ENCODE measurements at regions not wholly inside any gene's neighbourhood (a gene's known extent, or its start where the extent isn't known, plus 50 kb on each side); places are given as distances from the start of the nearest gene placed in this dataset.

DNA sequence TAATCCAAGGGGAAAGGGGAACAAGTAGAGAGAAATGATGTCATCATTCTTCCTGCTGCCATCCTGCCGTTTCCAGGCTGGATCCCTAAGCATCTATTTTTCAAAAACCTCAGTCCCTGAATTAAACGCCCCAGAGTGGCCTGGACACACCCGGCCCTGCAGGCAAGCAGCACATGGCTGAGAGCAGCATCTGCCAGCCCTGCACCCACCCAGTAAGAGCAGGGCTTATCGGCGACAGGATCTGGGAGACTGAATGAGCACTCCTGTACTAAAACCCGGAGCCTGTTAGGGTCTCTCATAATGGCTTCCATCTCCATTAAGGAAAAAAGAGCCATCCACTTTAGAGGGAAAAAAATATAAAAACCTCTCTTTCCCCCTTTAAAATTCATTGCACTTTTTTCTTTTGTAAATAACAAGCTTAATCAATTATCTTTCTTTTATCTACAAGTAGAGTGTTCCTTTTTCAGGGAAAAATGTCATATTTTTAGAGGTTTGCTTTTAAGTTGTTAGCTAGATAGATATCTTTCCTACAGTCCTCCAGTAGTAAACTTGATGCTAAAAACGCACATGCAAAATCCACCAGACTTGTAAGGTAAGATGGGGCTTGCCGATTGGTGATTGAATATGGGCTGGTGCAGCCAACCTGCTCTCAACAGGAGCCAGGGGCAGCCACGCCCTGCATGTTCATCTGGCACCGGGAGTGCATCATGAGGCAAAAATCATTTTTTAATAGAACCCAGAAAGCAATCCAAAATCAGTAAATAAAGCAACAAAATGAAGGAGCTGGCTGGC, 457.8 kb downstream of the EIPR1 start:
- H3K36me3 ChIP-seq (replicated peaks; ENCODE audit: insufficient read depth, low read length) = no peaks in the 10 kb centered on the region
- no peak overlapping the region for H2AFZ ChIP-seq (ENCODE audit: low read length)
- H3K4me1 ChIP-seq (ENCODE audit: low read length) = no peaks in the 10 kb centered on the region
- TF ChIP-seq CTCF (IDR thresholded peaks at IDR 0.05; ENCODE audit: low read length) (no peak), EZH2phosphoT487 (IDR thresholded peaks at IDR 0.05; ENCODE audit: low read length) (no peak), EZH2 (optimal IDR thresholded peaks at IDR 0.05; ENCODE audit: low read depth, low read length) (no peak)
- H3K4me2 ChIP-seq (ENCODE audit: low read depth, low read length) = no peak overlapping the region
- H3K9me2 ChIP-seq (replicated peaks; ENCODE audit: insufficient read depth, low read length) = no peaks in the 10 kb centered on the region
- DNase-seq = no peak
- H3K27me3 ChIP-seq (replicated peaks; ENCODE audit: insufficient read depth, low read length) = no peaks in the 10 kb centered on the region
- H3K9ac ChIP-seq (ENCODE audit: low read length) = no peak overlapping the region
- H3K9me3 ChIP-seq (replicated peaks; ENCODE audit: insufficient read depth, low read length) = no peaks in the 10 kb centered on the region
- no peaks in the 10 kb centered on the region for H4K20me1 ChIP-seq (ENCODE audit: insufficient read depth, low read length)
- no peaks in the 10 kb centered on the region for H3F3A ChIP-seq (ENCODE audit: insufficient read depth, low read length)
- no peaks in the 10 kb centered on the region for H3K79me2 ChIP-seq (ENCODE audit: low read length)
- H3K4me3 ChIP-seq (ENCODE audit: low read length) = no peak overlapping the region
- no peak overlapping the region for H3K27ac ChIP-seq (ENCODE audit: low read length)

DNA sequence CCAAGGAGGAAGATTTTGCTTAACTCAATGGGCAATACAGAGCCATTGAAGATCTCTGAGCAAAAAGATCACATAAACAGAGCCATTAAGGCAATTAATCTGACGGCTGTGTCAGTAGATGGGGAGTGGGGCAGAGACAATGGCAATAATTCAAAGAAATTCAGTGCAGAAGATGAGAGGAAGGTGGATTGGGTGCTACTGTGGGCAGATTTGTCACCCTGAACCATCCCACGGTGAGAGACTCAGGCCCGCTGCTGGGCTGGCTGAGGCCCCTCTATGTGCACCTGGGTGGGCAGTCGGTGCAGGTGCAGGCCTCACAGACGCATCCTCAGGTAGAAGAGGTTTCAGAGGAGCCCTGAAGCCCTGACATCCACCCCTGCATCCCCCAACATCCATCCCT, 458.6 kb downstream of the EIPR1 start:
- H3K36me3 ChIP-seq (replicated peaks; ENCODE audit: insufficient read depth, low read length) = no peaks in the 10 kb centered on the region
- no peaks in the 10 kb centered on the region for H4K20me1 ChIP-seq (ENCODE audit: insufficient read depth, low read length)
- no peaks in the 10 kb centered on the region for H3K79me2 ChIP-seq (ENCODE audit: low read length)
- no peaks in the 10 kb centered on the region for H3K9me2 ChIP-seq (replicated peaks; ENCODE audit: insufficient read depth, low read length)
- TF ChIP-seq EZH2 (optimal IDR thresholded peaks at IDR 0.05; ENCODE audit: low read depth, low read length) (no peak), CTCF (IDR thresholded peaks at IDR 0.05; ENCODE audit: low read length) (no peak), EZH2phosphoT487 (IDR thresholded peaks at IDR 0.05; ENCODE audit: low read length) (no peak)
- H3K27me3 ChIP-seq (replicated peaks; ENCODE audit: insufficient read depth, low read length) = no peaks in the 10 kb centered on the region
- H3K9me3 ChIP-seq (replicated peaks; ENCODE audit: insufficient read depth, low read length) = no peaks in the 10 kb centered on the region
- no peak for DNase-seq
- no peak overlapping the region for H3K27ac ChIP-seq (ENCODE audit: low read length)
- no peak overlapping the region for H3K4me2 ChIP-seq (ENCODE audit: low read depth, low read length)
- H3F3A ChIP-seq (ENCODE audit: insufficient read depth, low read length) = no peaks in the 10 kb centered on the region
- no peak overlapping the region for H3K4me3 ChIP-seq (ENCODE audit: low read length)
- H2AFZ ChIP-seq (ENCODE audit: low read length) = no peak overlapping the region
- no peak overlapping the region for H3K9ac ChIP-seq (ENCODE audit: low read length)
- H3K4me1 ChIP-seq (ENCODE audit: low read length) = no peaks in the 10 kb centered on the region

GRCh38 chr2:2916621-2917020, 461.0 kb downstream of the EIPR1 start:
- no peak for TF ChIP-seq EZH2phosphoT487 (IDR thresholded peaks at IDR 0.05; ENCODE audit: low read length)
- TF ChIP-seq CTCF (IDR thresholded peaks at IDR 0.05; ENCODE audit: low read length) = no peak
- TF ChIP-seq EZH2 (optimal IDR thresholded peaks at IDR 0.05; ENCODE audit: low read depth, low read length) = no peak
- H4K20me1 ChIP-seq (ENCODE audit: insufficient read depth, low read length) = no peaks in the 10 kb centered on the region
- H3K4me1 ChIP-seq (ENCODE audit: low read length) = no peaks in the 10 kb centered on the region
- H3F3A ChIP-seq (ENCODE audit: insufficient read depth, low read length) = no peaks in the 10 kb centered on the region
- no peak overlapping the region for H3K4me3 ChIP-seq (ENCODE audit: low read length)
- no peak overlapping the region for H2AFZ ChIP-seq (ENCODE audit: low read length)
- H3K9me3 ChIP-seq (replicated peaks; ENCODE audit: insufficient read depth, low read length) = no peaks in the 10 kb centered on the region
- H3K27ac ChIP-seq (ENCODE audit: low read length) = no peak overlapping the region
- H3K27me3 ChIP-seq (replicated peaks; ENCODE audit: insufficient read depth, low read length) = no peaks in the 10 kb centered on the region
- no peak overlapping the region for H3K4me2 ChIP-seq (ENCODE audit: low read depth, low read length)
- DNase-seq = no peak
- H3K9ac ChIP-seq (ENCODE audit: low read length) = no peak overlapping the region
- H3K79me2 ChIP-seq (ENCODE audit: low read length) = no peaks in the 10 kb centered on the region
- no peaks in the 10 kb centered on the region for H3K36me3 ChIP-seq (replicated peaks; ENCODE audit: insufficient read depth, low read length)
- H3K9me2 ChIP-seq (replicated peaks; ENCODE audit: insufficient read depth, low read length) = no peaks in the 10 kb centered on the region

Measured in MM.1S (cell line).